ENCODE measurements at regions not wholly inside any gene's neighbourhood (a gene's known extent, or its start where the extent isn't known, plus 50 kb on each side); places are given as distances from the start of the nearest gene placed in this dataset.

DNA sequence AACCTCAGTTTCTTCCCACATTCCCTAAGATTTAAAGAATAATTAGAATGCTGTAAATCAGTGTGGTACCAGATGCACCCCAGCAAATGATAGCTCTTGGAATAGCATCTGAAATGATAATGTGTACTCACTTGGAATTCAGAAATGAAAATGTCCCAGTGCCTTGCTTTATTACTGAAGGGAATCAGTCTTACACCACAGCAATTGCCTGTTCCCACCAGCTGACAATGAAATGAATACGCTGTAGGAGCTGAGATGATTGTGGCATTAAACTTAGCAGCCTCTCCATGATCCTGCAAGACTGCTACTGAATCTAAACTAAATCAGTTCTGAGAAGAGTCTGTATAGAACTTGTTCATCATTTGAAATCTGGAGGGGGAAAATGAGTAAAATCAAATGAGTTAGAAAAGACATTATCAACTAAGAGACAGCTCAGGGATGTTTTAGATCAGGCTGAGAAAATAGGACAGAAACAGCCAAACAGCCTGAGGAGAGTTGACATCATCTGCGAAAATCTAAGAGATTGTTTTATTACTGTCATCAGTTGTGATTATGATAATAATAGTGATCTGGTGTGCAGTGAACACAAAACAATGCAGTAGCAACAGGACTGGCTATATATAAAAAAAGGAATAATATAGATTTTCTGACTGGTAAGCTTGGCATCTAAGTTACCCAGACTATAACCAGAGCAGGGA, 108.6 kb upstream of the SLC13A1 start:
- BruUV-seq (replicated peaks) = no TSS peak
- Histone ChIP-seq H3K4me3 (no peak overlapping the region), H3K4me2 (no peak overlapping the region), H3K9me3 (ENCODE audit: insufficient read depth, low read depth) (no peaks in the 10 kb centered on the region), H3K79me2 (ENCODE audit: low read depth) (no peaks in the 10 kb centered on the region), H3K4me1 (replicated peaks; ENCODE audit: insufficient read depth) (no peaks in the 10 kb centered on the region), H3K9me2 (ENCODE audit: insufficient read depth) (no peaks in the 10 kb centered on the region), H2AFZ (no peak overlapping the region), H3K27ac (no peak overlapping the region), H3K27me3 (ENCODE audit: insufficient read depth, low read depth) (no peaks in the 10 kb centered on the region), H3K36me3 (ENCODE audit: low read depth) (no peaks in the 10 kb centered on the region), H4K20me1 (ENCODE audit: insufficient read depth) (no peaks in the 10 kb centered on the region), H3F3A (ENCODE audit: insufficient read depth, low read depth) (no peaks in the 10 kb centered on the region)
- DNase-seq = no peak
- TF ChIP-seq CTCF (conservative IDR thresholded peaks at IDR 0.05) = no peak
- TF ChIP-seq EZH2 (IDR thresholded peaks at IDR 0.05; ENCODE audit: low read depth) = no peak
- intact Hi-C loops (cut with micrococcal nuclease; ENCODE audit: unreplicated experiment) = no loop called here
- POLR2A ChIA-PET (ENCODE audit: unreplicated experiment) = no interaction called here
- CTCF ChIA-PET = interaction anchor here (0.6 kb wide), 1 partner anchor 413 kb away, joined by 3 read pairs; no protein-coding TSS in a partner anchor

- BruUV-seq (replicated peaks) = no TSS peak
- CTCF ChIA-PET = no interaction called here
- H3K27me3 ChIP-seq (ENCODE audit: insufficient read depth, low read depth) = no peaks in the 10 kb centered on the region
These were observed 106.1 kb upstream of the SLC13A1 start for GRCh38 chr7:123305840-123306375.

GRCh38 chr7:123303926-123304325, 104.2 kb upstream of the SLC13A1 start:
- no peaks in the 10 kb centered on the region for H3K27me3 ChIP-seq (ENCODE audit: insufficient read depth, low read depth)
- H3F3A ChIP-seq (ENCODE audit: insufficient read depth, low read depth) = no peaks in the 10 kb centered on the region
- H3K36me3 ChIP-seq (ENCODE audit: low read depth) = no peaks in the 10 kb centered on the region
- no peaks in the 10 kb centered on the region for H3K9me2 ChIP-seq (ENCODE audit: insufficient read depth)
- H4K20me1 ChIP-seq (ENCODE audit: insufficient read depth) = no peaks in the 10 kb centered on the region
- CTCF ChIA-PET = no interaction called here
- DNase-seq = no peak
- no peaks in the 10 kb centered on the region for H3K9me3 ChIP-seq (ENCODE audit: insufficient read depth, low read depth)
- H3K79me2 ChIP-seq (ENCODE audit: low read depth) = no peaks in the 10 kb centered on the region
- no peak overlapping the region for H2AFZ ChIP-seq
- no peak overlapping the region for H3K4me3 ChIP-seq
- TF ChIP-seq CTCF (conservative IDR thresholded peaks at IDR 0.05) (no peak), EZH2 (IDR thresholded peaks at IDR 0.05; ENCODE audit: low read depth) (no peak)
- BruUV-seq (replicated peaks) = no TSS peak
- H3K27ac ChIP-seq = no peak overlapping the region
- no peaks in the 10 kb centered on the region for H3K4me1 ChIP-seq (replicated peaks; ENCODE audit: insufficient read depth)
- POLR2A ChIA-PET (ENCODE audit: unreplicated experiment) = no interaction called here
- intact Hi-C loops (cut with micrococcal nuclease; ENCODE audit: unreplicated experiment) = no loop called here
- no peak overlapping the region for H3K4me2 ChIP-seq

More at GRCh38 chr7:123305840-123306375, 106.1 kb upstream of the SLC13A1 start:
- no peak for TF ChIP-seq CTCF (conservative IDR thresholded peaks at IDR 0.05)
- TF ChIP-seq EZH2 (IDR thresholded peaks at IDR 0.05; ENCODE audit: low read depth) = no peak
- H3K79me2 ChIP-seq (ENCODE audit: low read depth) = no peaks in the 10 kb centered on the region
- no peak for DNase-seq
- H3K4me3 ChIP-seq = no peak overlapping the region
- no peaks in the 10 kb centered on the region for H3K9me3 ChIP-seq (ENCODE audit: insufficient read depth, low read depth)
- H3K4me2 ChIP-seq = no peak overlapping the region
- H3K36me3 ChIP-seq (ENCODE audit: low read depth) = no peaks in the 10 kb centered on the region
- POLR2A ChIA-PET (ENCODE audit: unreplicated experiment) = no interaction called here
- no peak overlapping the region for H2AFZ ChIP-seq
- no peaks in the 10 kb centered on the region for H3F3A ChIP-seq (ENCODE audit: insufficient read depth, low read depth)
- H4K20me1 ChIP-seq (ENCODE audit: insufficient read depth) = no peaks in the 10 kb centered on the region
- no peak overlapping the region for H3K27ac ChIP-seq
- intact Hi-C loops (cut with micrococcal nuclease; ENCODE audit: unreplicated experiment) = no loop called here
- no peaks in the 10 kb centered on the region for H3K4me1 ChIP-seq (replicated peaks; ENCODE audit: insufficient read depth)
- no peaks in the 10 kb centered on the region for H3K9me2 ChIP-seq (ENCODE audit: insufficient read depth)
